ENCODE measurements at regions not wholly inside any gene's neighbourhood (a gene's known extent, or its start where the extent isn't known, plus 50 kb on each side); places are given as distances from the start of the nearest gene placed in this dataset.

DNA sequence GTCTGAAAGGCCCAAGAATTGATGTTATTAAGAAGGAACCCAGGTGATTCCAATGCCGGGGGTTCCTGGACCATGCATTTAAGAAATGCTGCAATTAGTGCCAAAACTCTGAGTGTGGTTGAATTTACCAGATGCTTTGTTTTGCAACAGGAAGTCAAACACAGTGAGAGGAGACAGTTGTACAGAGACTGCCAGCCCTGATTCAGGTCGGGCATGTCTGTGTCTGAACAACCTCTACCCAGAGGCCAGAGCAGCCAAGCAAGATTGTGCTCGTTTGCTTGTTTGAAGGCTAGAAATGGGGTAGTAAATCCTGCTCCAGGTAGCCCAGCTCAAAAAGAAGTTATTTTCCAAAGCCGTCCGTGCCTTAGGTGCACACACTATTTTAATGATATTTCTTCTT, 412.4 kb upstream of the ERCC4 start:
- H3K9ac ChIP-seq (ENCODE audit: insufficient read depth, low read depth, low read length): no peak overlapping the region
- no peaks in the 10 kb centered on the region for H3K9me3 ChIP-seq (ENCODE audit: low read length)
- CTCF ChIA-PET (ENCODE audit: low intra/inter-chr PET ratio, low total read pairs): no interaction called here
- POLR2A ChIA-PET: no interaction called here
- no peak overlapping the region for H3K4me2 ChIP-seq (ENCODE audit: low read depth, low read length)
- H3K4me1 ChIP-seq (ENCODE audit: insufficient read depth, low read length): no peaks in the 10 kb centered on the region
- FAIRE-seq (no peak), ATAC-seq (no peak), DNase-seq (ENCODE audit: low spot score) (no peak)
- no peak overlapping the region for H3K27ac ChIP-seq (ENCODE audit: extremely low read length, insufficient read depth, low read length)
- H2AFZ ChIP-seq (ENCODE audit: low read length): no peak overlapping the region
- WGBS (ENCODE audit: low lambda C conversion rate): 2% methylated on average over 5 of the region's 5 CpGs
- no peaks in the 10 kb centered on the region for H3K36me3 ChIP-seq (replicated peaks in 1 of 2; ENCODE audit: control insufficient read depth in 1 of 2, insufficient read depth in 2 of 2, low read length in 2 of 2)
- H4K20me1 ChIP-seq (ENCODE audit: insufficient read depth, low read length): no peaks in the 10 kb centered on the region
- H3K79me2 ChIP-seq (ENCODE audit: insufficient read depth, low read length): no peaks in the 10 kb centered on the region
- 0 out of 5 replicates have a peak, but pooled peaks cover 0 to 3% of the 10 kb centered on the region in 2 experiments for H3K27me3 ChIP-seq (ENCODE audit: control insufficient read depth in 1 of 2, insufficient read depth in 2 of 2, low read length in 2 of 2)
- in situ Hi-C loops (cut with HindIII; ENCODE audit: extremely low pct_ligation_motif_present, low pct_unique_long_range_greater_than_20kb): no loop called here
- no TSS peak for BruUV-seq (replicated peaks)
- no peak for TF ChIP-seq CHD2 (IDR thresholded peaks at IDR 0.05; ENCODE audit: low read depth, low read length)
- TF ChIP-seq, protein P1, sequence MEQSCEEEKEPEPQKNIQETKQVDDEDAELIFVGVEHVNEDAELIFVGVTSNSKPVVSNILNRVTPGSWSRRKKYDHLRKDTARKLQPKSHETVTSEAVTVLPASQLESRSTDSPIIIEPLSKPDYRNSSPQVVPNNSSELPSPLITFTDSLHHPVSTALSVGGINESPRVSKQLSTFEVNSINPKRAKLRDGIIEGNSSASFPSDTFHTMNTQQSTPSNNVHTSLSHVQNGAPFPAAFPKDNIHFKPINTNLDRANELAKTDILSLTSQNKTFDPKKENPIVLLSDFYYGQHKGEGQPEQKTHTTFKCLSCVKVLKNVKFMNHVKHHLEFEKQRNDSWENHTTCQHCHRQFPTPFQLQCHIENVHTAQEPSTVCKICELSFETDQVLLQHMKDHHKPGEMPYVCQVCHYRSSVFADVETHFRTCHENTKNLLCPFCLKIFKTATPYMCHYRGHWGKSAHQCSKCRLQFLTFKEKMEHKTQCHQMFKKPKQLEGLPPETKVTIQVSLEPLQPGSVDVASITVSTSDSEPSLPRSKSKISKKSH (CRISPR knock-in tag; IDR thresholded peaks at IDR 0.05; ENCODE audit: borderline replicate concordance): no peak
- TF ChIP-seq JUNB (CRISPR knock-in tag; IDR thresholded peaks at IDR 0.05; ENCODE audit: borderline replicate concordance): no peak
- TF ChIP-seq, protein P2, sequence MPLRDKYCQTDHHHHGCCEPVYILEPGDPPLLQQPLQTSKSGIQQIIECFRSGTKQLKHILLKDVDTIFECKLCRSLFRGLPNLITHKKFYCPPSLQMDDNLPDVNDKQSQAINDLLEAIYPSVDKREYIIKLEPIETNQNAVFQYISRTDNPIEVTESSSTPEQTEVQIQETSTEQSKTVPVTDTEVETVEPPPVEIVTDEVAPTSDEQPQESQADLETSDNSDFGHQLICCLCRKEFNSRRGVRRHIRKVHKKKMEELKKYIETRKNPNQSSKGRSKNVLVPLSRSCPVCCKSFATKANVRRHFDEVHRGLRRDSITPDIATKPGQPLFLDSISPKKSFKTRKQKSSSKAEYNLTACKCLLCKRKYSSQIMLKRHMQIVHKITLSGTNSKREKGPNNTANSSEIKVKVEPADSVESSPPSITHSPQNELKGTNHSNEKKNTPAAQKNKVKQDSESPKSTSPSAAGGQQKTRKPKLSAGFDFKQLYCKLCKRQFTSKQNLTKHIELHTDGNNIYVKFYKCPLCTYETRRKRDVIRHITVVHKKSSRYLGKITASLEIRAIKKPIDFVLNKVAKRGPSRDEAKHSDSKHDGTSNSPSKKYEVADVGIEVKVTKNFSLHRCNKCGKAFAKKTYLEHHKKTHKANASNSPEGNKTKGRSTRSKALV (CRISPR knock-in tag; IDR thresholded peaks at IDR 0.05): no peak
- no peak for TF ChIP-seq ZNF782 (CRISPR knock-in tag; IDR thresholded peaks at IDR 0.05; ENCODE audit: borderline replicate concordance)
- no peak for TF ChIP-seq ZNF780A (CRISPR knock-in tag; IDR thresholded peaks at IDR 0.05)
- no peak for TF ChIP-seq NFE2L2 (IDR thresholded peaks at IDR 0.05; ENCODE audit: low read length)
- no peak for TF ChIP-seq ZNF317 (CRISPR knock-in tag; IDR thresholded peaks at IDR 0.05)
- TF ChIP-seq SRSF4 (IDR thresholded peaks at IDR 0.05; ENCODE audit: low read depth, low read length, poor library complexity, severe bottlenecking): no peak
- TF ChIP-seq ZBTB3 (CRISPR knock-in tag; IDR thresholded peaks at IDR 0.05; ENCODE audit: borderline replicate concordance, low read depth): no peak
- no peak for TF ChIP-seq SMAD1 (CRISPR knock-in tag; IDR thresholded peaks at IDR 0.05; ENCODE audit: borderline replicate concordance, low read depth)
- no peak for TF ChIP-seq MIER2 (CRISPR knock-in tag; IDR thresholded peaks at IDR 0.05)
- no peak overlapping the region for H3K4me3 ChIP-seq (replicated peaks in 1 of 3; ENCODE audit: insufficient read depth in 1 of 3, low read depth in 2 of 3, low read length in 3 of 3)
- intact Hi-C loops (cut with micrococcal nuclease; ENCODE audit: unreplicated experiment): no loop called here
